ENCODE measurements at regions not wholly inside any gene's neighbourhood (a gene's known extent, or its start where the extent isn't known, plus 50 kb on each side); places are given as distances from the start of the nearest gene placed in this dataset.
A peak's percentile ranks its signal among the peaks of the same experiment; 100 is the strongest.

GRCh38 chr4:176383273-176384077, 63.7 kb downstream of the SPCS3 start:
- DNase-seq, result no peak

GRCh38 chr4:176385601-176386000, 65.8 kb downstream of the SPCS3 start:
- peak; percentile 8 for DNase-seq

GRCh38 chr4:176387571-176387970, 67.8 kb downstream of the SPCS3 start:
- peak; percentile 92 for DNase-seq

GRCh38 chr4:176393306-176394013, 73.7 kb downstream of the SPCS3 start:
- peak; percentile 10 for DNase-seq

- no peak for DNase-seq
Observed at GRCh38 chr4:176400816-176401461, 81.2 kb downstream of the SPCS3 start.

GRCh38 chr4:176404621-176405020, 84.9 kb downstream of the SPCS3 start:
- no peak for DNase-seq

- DNase-seq, result no peak
Observed at GRCh38 chr4:176406297-176406696, 86.5 kb downstream of the SPCS3 start.

- DNase-seq, result no peak
Observed at GRCh38 chr4:176406736-176407135, 87.0 kb downstream of the SPCS3 start.

GRCh38 chr4:176409627-176410026, 89.9 kb downstream of the SPCS3 start:
- no peak for DNase-seq

GRCh38 chr4:176413171-176413570, 93.4 kb downstream of the SPCS3 start:
- no peak for DNase-seq

GRCh38 chr4:176422001-176422400, 102.2 kb downstream of the SPCS3 start:
- DNase-seq, result no peak

GRCh38 chr4:176422511-176422910, 102.7 kb downstream of the SPCS3 start:
- no peak for DNase-seq

GRCh38 chr4:176425035-176425434, 105.3 kb downstream of the SPCS3 start:
- DNase-seq, result no peak

GRCh38 chr4:176432811-176433540, 113.2 kb downstream of the SPCS3 start:
- DNase-seq, result no peak

GRCh38 chr4:176433983-176434382, 114.2 kb downstream of the SPCS3 start:
- DNase-seq, result no peak

GRCh38 chr4:176435901-176436292, 116.1 kb downstream of the SPCS3 start:
- no peak for DNase-seq

GRCh38 chr4:176436293-176436973, 116.7 kb downstream of the SPCS3 start:
- no peak for DNase-seq

- DNase-seq, result no peak
Observed at GRCh38 chr4:176437756-176438155, 118.0 kb downstream of the SPCS3 start.

- no peak for DNase-seq
Observed at GRCh38 chr4:176438401-176438800, 118.6 kb downstream of the SPCS3 start.

- DNase-seq, result no peak
Observed at GRCh38 chr4:176439611-176440010, 119.8 kb downstream of the SPCS3 start.

- DNase-seq, result no peak
Observed at GRCh38 chr4:176440698-176441097, 120.9 kb downstream of the SPCS3 start.

GRCh38 chr4:176441594-176441993, 121.8 kb downstream of the SPCS3 start:
- DNase-seq, result no peak

- no peak for DNase-seq
Observed at GRCh38 chr4:176443117-176443516, 123.4 kb downstream of the SPCS3 start.
